Lower leg skin (tissue), 4 donors: ENCODE measurements at regions not wholly inside any gene's neighbourhood (a gene's known extent, or its start where the extent isn't known, plus 50 kb on each side); places are given as distances from the start of the nearest gene placed in this dataset.

ENCODE experiments used
- DNase-seq, 2 donors: peaks; one replicate each; pipeline ENCODE4 v3.0.0-alpha.2; 2019; ENCODE audit warnings: low spot score in 2 of 2
- H3K4me3 ChIP-seq: fragments of 200-600 bp; sonication (generic); 2 replicates; pipeline ENCODE4 v1.5.1; 2017; ENCODE audit warnings: mild to moderate bottlenecking, low read depth; ENCODE audit not compliant: poor library complexity, severe bottlenecking
- POLR2A ChIP-seq, 2 donors: fragments of 450-650 bp; IDR thresholded peaks; one replicate each; pipeline ENCODE4 v1.6.1; 2016 to 2017; ENCODE audit warnings: antibody characterized with exemption in 2 of 2, mild to moderate bottlenecking in 1 of 2, moderate library complexity in 1 of 2
- WGBS, 2 donors: methylation state at CpG; one replicate each; pipeline ENCODE4 v1.1.5; 2018; 5-methylcytosine and 5-hydroxymethylcytosine counted together
- intact Hi-C: fragments of 100-400 bp; cut with DNase I; formaldehyde crosslinking; loops from one replicate; pipeline ENCODE4 v1.15.0; 2023; ENCODE audit warnings: low total_unique reads
- TF ChIP-seq, protein P1 (sequence below), 3 donors: fragments of 450-650 bp; IDR thresholded peaks; one replicate each; pipeline ENCODE4 v1.5.1; 2016; ENCODE audit warnings: antibody characterized with exemption in 3 of 3, mild to moderate bottlenecking in 3 of 3, moderate library complexity in 2 of 3

DNA sequence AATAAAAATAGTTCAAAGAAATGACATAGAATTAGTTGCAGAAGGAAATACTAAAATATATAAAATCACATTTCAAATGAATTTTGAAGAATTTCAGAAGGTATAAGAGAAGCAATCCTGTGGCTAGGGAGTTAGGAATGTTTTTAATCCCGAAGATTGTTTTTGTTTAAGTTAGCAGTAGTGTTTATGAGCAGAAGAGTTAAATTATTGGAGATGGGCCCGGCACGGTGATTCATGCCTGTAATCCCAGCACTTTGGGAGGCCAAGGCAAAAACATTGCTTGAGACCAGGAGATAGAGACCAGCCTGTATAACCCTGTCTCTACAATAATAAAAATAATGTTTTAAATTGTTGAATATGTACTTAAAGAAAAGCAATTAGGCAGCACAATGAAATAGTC, 432.5 kb downstream of the MFSD1 start:
- TF ChIP-seq POLR2A (IDR thresholded peaks at IDR 0.05), result no peak
- TF ChIP-seq, protein P1, sequence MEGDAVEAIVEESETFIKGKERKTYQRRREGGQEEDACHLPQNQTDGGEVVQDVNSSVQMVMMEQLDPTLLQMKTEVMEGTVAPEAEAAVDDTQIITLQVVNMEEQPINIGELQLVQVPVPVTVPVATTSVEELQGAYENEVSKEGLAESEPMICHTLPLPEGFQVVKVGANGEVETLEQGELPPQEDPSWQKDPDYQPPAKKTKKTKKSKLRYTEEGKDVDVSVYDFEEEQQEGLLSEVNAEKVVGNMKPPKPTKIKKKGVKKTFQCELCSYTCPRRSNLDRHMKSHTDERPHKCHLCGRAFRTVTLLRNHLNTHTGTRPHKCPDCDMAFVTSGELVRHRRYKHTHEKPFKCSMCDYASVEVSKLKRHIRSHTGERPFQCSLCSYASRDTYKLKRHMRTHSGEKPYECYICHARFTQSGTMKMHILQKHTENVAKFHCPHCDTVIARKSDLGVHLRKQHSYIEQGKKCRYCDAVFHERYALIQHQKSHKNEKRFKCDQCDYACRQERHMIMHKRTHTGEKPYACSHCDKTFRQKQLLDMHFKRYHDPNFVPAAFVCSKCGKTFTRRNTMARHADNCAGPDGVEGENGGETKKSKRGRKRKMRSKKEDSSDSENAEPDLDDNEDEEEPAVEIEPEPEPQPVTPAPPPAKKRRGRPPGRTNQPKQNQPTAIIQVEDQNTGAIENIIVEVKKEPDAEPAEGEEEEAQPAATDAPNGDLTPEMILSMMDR (IDR thresholded peaks at IDR 0.05), result no peak
- intact Hi-C loops, result no loop called here

DNA sequence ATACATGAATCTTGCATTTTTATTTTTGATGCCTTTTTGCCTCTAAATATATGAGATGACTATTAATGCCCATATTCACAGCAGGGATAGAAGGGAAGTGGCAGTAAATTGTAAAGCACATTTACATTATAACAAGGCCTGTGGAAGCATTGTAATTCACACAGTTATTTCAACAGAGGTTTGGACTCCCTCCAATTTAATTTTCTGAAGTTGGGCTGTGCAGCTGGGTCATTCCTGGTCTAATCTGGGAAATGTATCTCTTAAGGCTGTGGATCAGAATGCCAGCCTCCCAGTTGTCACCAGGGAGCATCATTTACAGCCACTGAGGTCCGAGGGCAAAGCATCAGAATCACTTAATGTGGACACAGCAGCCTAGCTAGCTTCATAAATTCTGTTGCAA, 434.5 kb downstream of the MFSD1 start:
- no peak for TF ChIP-seq POLR2A (IDR thresholded peaks at IDR 0.05)
- TF ChIP-seq, protein P1 (IDR thresholded peaks at IDR 0.05), result no peak
- no peak overlapping the region for H3K4me3 ChIP-seq
- intact Hi-C loops, result no loop called here
- DNase-seq, result no peak
- WGBS, 2 donors, result 67 to 85% methylated on average over 1 of the region's 1 CpG

More for the DNA sequence above, 432.5 kb downstream of the MFSD1 start:
- DNase-seq, result no peak
- whole genome bisulfite sequencing, 2 donors, result 28 to 50% methylated on average over 3 of the region's 3 CpGs
- H3K4me3 ChIP-seq, result no peak overlapping the region

DNA sequence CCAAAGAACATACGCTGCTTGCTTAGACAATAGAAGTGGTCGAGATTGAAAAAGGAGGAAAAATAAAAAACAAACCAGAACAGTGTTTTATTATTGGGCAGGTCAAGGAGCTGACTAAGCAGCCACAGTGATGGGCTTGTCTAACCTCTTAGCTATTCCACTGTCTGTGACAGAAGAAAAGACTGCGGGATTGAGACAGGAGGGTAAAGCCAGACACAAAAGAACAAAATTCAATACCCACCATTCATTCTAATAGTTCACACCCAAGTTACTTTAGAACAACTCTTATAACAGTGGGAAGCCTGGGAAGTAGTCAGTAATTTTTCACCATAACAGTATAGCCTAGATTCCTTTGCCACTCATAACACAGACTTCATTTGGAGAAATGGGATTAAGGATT, 435.4 kb downstream of the MFSD1 start:
- TF ChIP-seq POLR2A (IDR thresholded peaks at IDR 0.05), result no peak
- TF ChIP-seq, protein P1 (IDR thresholded peaks at IDR 0.05), result no peak
- WGBS, 2 donors, result 73 to 75% methylated on average over 3 of the region's 3 CpGs
- no peak overlapping the region for H3K4me3 ChIP-seq
- no peak for DNase-seq
- intact Hi-C loops, result no loop called here

DNA sequence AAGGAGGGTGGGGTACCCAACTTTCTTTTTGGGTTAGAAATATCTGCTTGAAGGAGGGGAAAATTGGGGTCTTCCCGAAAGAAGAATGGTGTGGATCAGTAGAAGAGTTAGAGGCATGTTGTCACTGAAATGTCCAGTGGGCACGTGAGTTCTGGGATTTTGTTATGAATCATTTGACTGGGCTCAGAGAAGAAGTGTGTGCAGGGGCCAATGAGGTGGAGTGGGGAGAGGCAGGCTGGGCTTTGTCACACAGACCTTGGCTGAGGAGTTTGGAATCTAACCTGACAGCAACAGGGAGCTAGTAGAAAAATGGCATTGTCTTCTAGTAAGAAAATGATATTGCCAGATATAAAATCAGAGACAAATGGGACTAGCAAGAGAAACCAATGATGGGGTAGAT, 436.8 kb downstream of the MFSD1 start:
- TF ChIP-seq, protein P1 (IDR thresholded peaks at IDR 0.05), result no peak
- TF ChIP-seq POLR2A (IDR thresholded peaks at IDR 0.05), result no peak
- intact Hi-C loops, result no loop called here
- DNase-seq, result no peak
- WGBS, 2 donors, result 84% methylated on average over 2 of the region's 2 CpGs
- H3K4me3 ChIP-seq, result no peak overlapping the region

DNA sequence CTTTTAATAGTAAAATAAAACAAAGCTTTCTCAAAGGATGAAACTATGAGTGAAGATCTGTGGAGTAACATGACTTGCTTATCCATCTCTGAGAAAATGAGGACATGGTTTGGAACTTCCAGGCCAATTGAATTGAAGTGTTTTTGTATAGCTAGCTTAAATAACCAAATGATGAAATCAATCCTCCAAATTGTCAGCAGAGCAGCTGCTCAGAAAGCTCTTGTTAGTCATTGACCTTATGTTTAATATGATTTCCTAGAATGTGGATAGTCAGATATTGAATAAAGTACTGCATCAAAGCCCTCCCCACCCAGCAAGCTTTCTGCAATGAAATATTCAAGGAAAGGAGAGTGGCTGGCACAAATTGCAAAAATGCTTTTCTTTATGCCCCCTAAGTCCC, 437.2 kb downstream of the MFSD1 start:
- TF ChIP-seq POLR2A (IDR thresholded peaks at IDR 0.05), result no peak
- TF ChIP-seq, protein P1 (IDR thresholded peaks at IDR 0.05), result no peak
- H3K4me3 ChIP-seq, result no peak overlapping the region
- no peak for DNase-seq
- intact Hi-C loops, result no loop called here

DNA sequence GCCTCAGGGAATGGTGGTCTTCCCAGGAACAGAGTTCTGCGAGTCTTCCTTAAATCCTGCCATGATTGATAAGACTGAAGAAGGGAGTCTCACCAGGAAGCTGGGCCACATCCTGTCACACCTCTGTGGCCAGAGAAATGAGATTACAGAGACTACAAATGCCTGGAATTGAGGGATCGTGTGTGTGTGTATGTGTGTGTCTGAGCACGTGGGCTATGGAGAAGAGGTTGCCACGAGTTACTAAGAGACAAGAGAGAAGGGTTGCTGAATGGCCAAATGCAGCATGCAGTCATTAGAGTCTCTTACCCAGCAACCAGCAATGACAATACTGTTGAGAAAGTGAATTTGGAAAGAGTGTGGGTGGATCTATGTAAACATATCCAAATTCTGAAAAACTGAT, 443.1 kb downstream of the MFSD1 start:
- H3K4me3 ChIP-seq, result no peak overlapping the region
- intact Hi-C loops, result no loop called here
- TF ChIP-seq, protein P1 (IDR thresholded peaks at IDR 0.05), result no peak
- no peak for TF ChIP-seq POLR2A (IDR thresholded peaks at IDR 0.05)
- DNase-seq, result no peak
- WGBS, 2 donors, result 83 to 85% methylated on average over 4 of the region's 4 CpGs
